Spleen (tissue), 11 donors: ENCODE measurements at regions not wholly inside any gene's neighbourhood (a gene's known extent, or its start where the extent isn't known, plus 50 kb on each side); places are given as distances from the start of the nearest gene placed in this dataset.

ENCODE experiments used
- DNase-seq: peaks from one replicate; pipeline ENCODE4 v3.0.0-alpha.2; 2020
- H3K27ac ChIP-seq, 8 donors: fragments of 200-600 bp; sonication (generic) in 7 of 8; 1 replicate in 4 of 8; 2 replicates in 4 of 8; pipeline versions ENCODE4 v1.5.0 to v1.8.0; 2016 to 2021; ENCODE audit warnings: inconsistent platforms in 4 of 8, mild to moderate bottlenecking in 4 of 8, moderate library complexity in 1 of 8
- H3K27me3 ChIP-seq, 7 donors: fragments of 200-600 bp; sonication (generic) in 6 of 7; replicated peaks in 1 of 7; 1 replicate in 4 of 7; 2 replicates in 3 of 7; pipeline versions ENCODE4 v1.5.0 to v1.8.0; 2016 to 2021; ENCODE audit warnings: inconsistent platforms in 3 of 7, mild to moderate bottlenecking in 1 of 7
- H3K36me3 ChIP-seq, 6 donors: fragments of 200-600 bp; sonication (generic) in 5 of 6; 1 replicate in 4 of 6; 2 replicates in 2 of 6; pipeline versions ENCODE4 v1.5.0 to v1.8.0; 2016 to 2021; ENCODE audit warnings: inconsistent platforms in 2 of 6
- H3K4me1 ChIP-seq, 6 donors: fragments of 200-600 bp; sonication (generic) in 5 of 6; 1 replicate in 3 of 6; 2 replicates in 3 of 6; pipeline versions ENCODE4 v1.5.0 to v1.8.0; 2016 to 2021; ENCODE audit warnings: inconsistent platforms in 3 of 6
- H3K4me3 ChIP-seq, 8 donors: fragments of 200-600 bp; sonication (generic) in 7 of 8; 1 replicate in 4 of 8; 2 replicates in 4 of 8; pipeline versions ENCODE4 v1.5.0 to v1.8.0; 2016 to 2021; ENCODE audit warnings: inconsistent platforms in 4 of 8, mild to moderate bottlenecking in 4 of 8, moderate library complexity in 2 of 8
- H3K9me3 ChIP-seq, 8 donors: fragments of 200-600 bp; sonication (generic) in 7 of 8; 1 replicate in 4 of 8; 2 replicates in 4 of 8; pipeline versions ENCODE4 v1.5.0 to v1.8.0; 2016 to 2021; ENCODE audit warnings: inconsistent platforms in 4 of 8
- CTCF ChIP-seq, 11 experiments: fragments of 200-600 bp in 7 of 11; fragments of 450-650 bp in 4 of 11; sonication (generic) in 4 of 11; IDR thresholded peaks in 8 of 11; conservative IDR thresholded peaks in 3 of 11; 1 replicate in 7 of 11; 2 replicates in 4 of 11; pipeline versions ENCODE4 v1.4.0 to v1.8.0; 2016 to 2021; ENCODE audit warnings: antibody characterized with exemption in 11 of 11, inconsistent platforms in 4 of 11, mild to moderate bottlenecking in 1 of 11
- POLR2A ChIP-seq, 3 donors: fragments of 450-650 bp; IDR thresholded peaks; one replicate each; pipeline ENCODE4 v1.5.1; 2017; ENCODE audit warnings: antibody characterized with exemption in 3 of 3, mild to moderate bottlenecking in 1 of 3
- POLR2AphosphoS5 ChIP-seq, 3 donors: sonication (generic); formaldehyde crosslinking; IDR thresholded peaks; one replicate each; pipeline ENCODE4 v1.5.1; 2017; ENCODE audit warnings: antibody characterized with exemption in 3 of 3
- WGBS, 5 donors: extraction: QIAGEN DNeasy Blood & Tissue Kit in 3 of 5; methylation state at CpG; one replicate each; pipeline versions ENCODE4 v1.1.5 to v1.1.7; 2013 to 2018; 5-methylcytosine and 5-hydroxymethylcytosine counted together
- intact Hi-C: fragments of 100-400 bp; cut with DNase I; formaldehyde crosslinking; loops from one replicate; pipeline ENCODE4 v1.15.0; 2023; ENCODE audit warnings: low total_unique reads
- donor health status: healthy with polysubstance abuse.
- donor health status: DM: no; HTN: no; CAD: no; lungs with moderate emphysema.
- donor health status: DM: no; HTN: no; CAD: no.
- donor health status: Bipolar disorder and iron deficiency.
- donor health status: healthy.
- donor health status: DM: no; HTN: no; CAD: no.
- donor health status: DM: yes; HTN: yes; CAD: no.

GRCh38 chr20:7358670-7359069, 581.6 kb downstream of the HAO1 start:
- Histone ChIP-seq H3K36me3 (no peaks in the 10 kb centered on the region), H3K9me3 (no peaks in the 10 kb centered on the region), H3K27me3 (no peaks in the 10 kb centered on the region), H3K4me1 (no peaks in the 10 kb centered on the region), H3K27ac (no peak overlapping the region), H3K4me3 (no peak overlapping the region)
- intact Hi-C loops, result no loop called here
- no peak for DNase-seq
- TF ChIP-seq POLR2AphosphoS5 (IDR thresholded peaks at IDR 0.05) (no peak), POLR2A (IDR thresholded peaks at IDR 0.05) (no peak), CTCF (IDR thresholded peaks at IDR 0.05 in 8 of 11, conservative IDR thresholded peaks at IDR 0.05 in 3 of 11) (no peak)
- 61 to 76% (median 69%) methylated on average over 1 of the region's 1 CpG for WGBS, 5 donors

- WGBS, 5 donors, result 83 to 92% (median 87%) methylated on average over 3 of the region's 3 CpGs
- H3K9me3 ChIP-seq, result peaks cover 0 to 7% (median 0%) of the 10 kb centered on the region in 8 donors
- TF ChIP-seq POLR2A (IDR thresholded peaks at IDR 0.05) (no peak), CTCF (IDR thresholded peaks at IDR 0.05 in 8 of 11, conservative IDR thresholded peaks at IDR 0.05 in 3 of 11) (no peak), POLR2AphosphoS5 (IDR thresholded peaks at IDR 0.05) (no peak)
- DNase-seq, result no peak
- H3K4me1 ChIP-seq, result no peaks in the 10 kb centered on the region
- no peak overlapping the region for H3K27ac ChIP-seq
- H3K27me3 ChIP-seq, result no peaks in the 10 kb centered on the region
- no peaks in the 10 kb centered on the region for H3K36me3 ChIP-seq
- intact Hi-C loops, result no loop called here
- no peak overlapping the region for H3K4me3 ChIP-seq
Observed at GRCh38 chr20:7359739-7360138, 580.5 kb downstream of the HAO1 start.

GRCh38 chr20:7361321-7361720, 578.9 kb downstream of the HAO1 start:
- H3K4me1 ChIP-seq, result no peaks in the 10 kb centered on the region
- no peaks in the 10 kb centered on the region for H3K36me3 ChIP-seq

GRCh38 chr20:7361931-7362330, 578.3 kb downstream of the HAO1 start:
- H3K36me3 ChIP-seq, result no peaks in the 10 kb centered on the region
- intact Hi-C loops, result no loop called here
- 62 to 84% (median 69%) methylated on average over 3 of the region's 3 CpGs for WGBS, 5 donors
- peaks cover 0 to 8% (median 0%) of the 10 kb centered on the region in 8 donors for H3K9me3 ChIP-seq
- no peaks in the 10 kb centered on the region for H3K4me1 ChIP-seq
- no peaks in the 10 kb centered on the region for H3K27me3 ChIP-seq
- TF ChIP-seq POLR2A (IDR thresholded peaks at IDR 0.05), result no peak
- no peak for TF ChIP-seq CTCF (IDR thresholded peaks at IDR 0.05 in 8 of 11, conservative IDR thresholded peaks at IDR 0.05 in 3 of 11)
- no peak overlapping the region for H3K4me3 ChIP-seq
- no peak overlapping the region for H3K27ac ChIP-seq
- no peak for DNase-seq

More at GRCh38 chr20:7361321-7361720, 578.9 kb downstream of the HAO1 start:
- 61 to 79% (median 74%) methylated on average over 3 of the region's 3 CpGs for WGBS, 5 donors
- intact Hi-C loops, result no loop called here
- Histone ChIP-seq H3K27me3 (no peaks in the 10 kb centered on the region), H3K4me3 (no peak overlapping the region), H3K9me3 (peaks cover 0 to 8% (median 0%) of the 10 kb centered on the region in 8 donors), H3K27ac (no peak overlapping the region)
- TF ChIP-seq CTCF (IDR thresholded peaks at IDR 0.05 in 8 of 11, conservative IDR thresholded peaks at IDR 0.05 in 3 of 11) (no peak), POLR2A (IDR thresholded peaks at IDR 0.05) (no peak)
- DNase-seq, result no peak
